GM13977 (cell line): ENCODE measurements at regions not wholly inside any gene's neighbourhood (a gene's known extent, or its start where the extent isn't known, plus 50 kb on each side); places are given as distances from the start of the nearest gene placed in this dataset.
"Not testable (repeated sequence)": the region's sequence is repeated elsewhere in the genome, so short reads cannot be mapped to it uniquely, and the experiment has no call there.

ENCODE experiments used
- DNase-seq: peaks from one replicate; pipeline ENCODE4 v3.0.0; 2012; ENCODE audit warnings: low spot score
- in situ Hi-C: fragments of 300-500 bp; cut with MboI; formaldehyde crosslinking; loops from one replicate; pipeline ENCODE4 v1.12.0; 2022; ENCODE audit warnings: low sequenced_read_pairs, low pct_unique_long_range_greater_than_20kb, mixed read lengths, inconsistent platforms; ENCODE audit not compliant: unreplicated experiment
- TF ChIP-seq, protein P1 (sequence below): IDR thresholded peaks from 2 replicates; pipeline ENCODE4 v1.5.1; 2012; ENCODE audit warnings: mild to moderate bottlenecking, control low read depth; ENCODE audit not compliant: insufficient read depth; ENCODE audit errors: extremely low read depth, missing control alignments

DNA sequence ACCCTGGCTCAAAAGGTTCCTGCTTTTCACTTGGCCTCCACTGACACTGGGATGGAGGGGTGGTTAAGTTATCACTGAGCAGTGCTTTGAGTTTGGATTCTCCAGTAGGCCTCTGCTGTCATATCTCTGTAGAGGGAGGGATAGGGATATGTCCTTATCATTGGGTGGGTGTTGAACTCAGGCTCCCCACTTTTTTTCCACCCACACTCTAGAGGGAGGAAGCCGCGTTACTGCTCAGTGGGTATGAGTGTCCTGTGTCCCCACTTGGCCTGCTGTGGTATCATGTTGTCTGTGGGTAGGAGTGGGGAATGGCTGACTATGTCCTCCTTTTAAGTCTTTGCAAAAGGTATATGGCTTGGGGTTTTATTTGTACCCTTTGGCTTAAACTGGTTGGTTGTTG is 80.7 kb upstream of the TPTE start:
- in situ Hi-C loops, DNase-seq: not testable (repeated sequence)

DNA sequence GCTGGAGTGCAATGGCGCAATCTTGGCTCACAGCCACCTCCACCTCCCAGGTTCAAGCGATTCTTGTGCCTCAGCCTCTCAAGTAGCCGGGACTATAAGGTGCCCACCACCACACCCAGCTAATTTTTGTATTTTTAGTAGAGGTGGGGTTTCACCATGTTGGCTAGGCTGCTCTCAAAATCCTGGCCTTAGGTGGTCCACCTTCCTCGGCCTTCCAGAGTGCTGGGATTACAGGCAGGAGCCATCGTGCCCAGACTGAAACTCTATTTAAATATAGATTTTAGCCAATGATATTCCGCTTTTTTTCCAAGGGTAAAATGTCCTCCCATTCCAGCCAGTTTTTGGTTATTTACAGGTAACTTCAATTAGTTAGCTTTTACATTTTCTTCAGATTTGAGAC is 79.4 kb upstream of the TPTE start:
- in situ Hi-C loops, DNase-seq: not testable (repeated sequence)

DNA sequence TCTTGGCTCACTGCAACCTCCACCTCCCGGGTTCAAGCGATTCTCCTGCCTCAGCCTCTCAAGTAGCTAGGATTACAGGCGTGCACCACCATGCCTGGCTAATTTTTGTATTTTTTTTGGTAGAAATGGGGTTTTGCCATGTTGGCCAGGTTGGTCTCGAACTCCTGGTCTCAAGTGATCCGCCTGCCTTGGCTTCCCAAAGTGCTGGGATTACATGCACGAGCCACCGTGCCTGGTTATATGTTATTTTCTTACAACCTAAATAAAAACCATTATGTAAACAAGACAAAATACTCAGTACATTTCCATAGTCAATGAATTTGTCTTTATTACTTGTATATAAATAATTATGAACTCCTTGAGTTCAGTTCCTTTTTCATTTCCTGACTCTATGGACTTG is 75.7 kb upstream of the TPTE start:
- in situ Hi-C loops, DNase-seq: not testable (repeated sequence)

DNA sequence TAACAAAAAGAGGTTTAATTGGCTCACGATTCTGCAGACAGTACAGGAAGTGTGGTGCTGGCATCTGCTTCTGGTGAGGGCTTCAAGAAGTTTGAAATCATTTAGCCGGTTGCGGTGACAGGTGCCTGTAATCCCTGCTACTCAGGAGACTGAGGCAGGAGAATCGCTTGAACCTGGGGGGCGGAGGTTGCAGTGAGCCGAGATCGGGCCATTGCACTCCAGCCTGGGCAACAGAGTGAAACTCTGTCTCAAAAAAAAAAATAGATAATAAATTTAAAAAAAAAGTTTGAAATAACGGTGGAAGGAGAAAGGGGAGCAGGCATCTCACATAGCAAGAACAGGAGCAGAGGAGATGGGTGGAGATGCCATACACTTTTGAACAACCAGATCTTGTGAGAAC is 71.9 kb upstream of the TPTE start:
- DNase-seq, in situ Hi-C loops: not testable (repeated sequence)

DNA sequence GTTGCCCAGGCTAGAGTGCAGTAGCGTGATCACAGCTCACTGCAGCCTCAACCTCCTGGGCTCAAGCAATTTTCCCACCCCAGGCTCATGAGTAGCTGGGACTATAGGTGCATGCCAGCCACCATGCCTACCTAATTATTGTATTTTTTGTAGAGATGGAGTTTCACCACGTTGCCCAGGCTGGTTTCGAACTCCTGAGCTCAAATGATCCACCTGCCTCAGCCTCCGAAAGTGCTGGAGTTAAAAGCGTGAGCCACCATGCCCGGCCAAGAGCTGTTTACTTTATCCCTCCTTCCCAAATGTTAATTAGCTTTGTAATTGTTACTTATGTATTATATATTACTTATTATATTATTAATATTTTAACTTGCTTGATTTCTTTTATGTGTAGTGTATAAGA is 70.1 kb upstream of the TPTE start:
- DNase-seq, in situ Hi-C loops: not testable (repeated sequence)

DNA sequence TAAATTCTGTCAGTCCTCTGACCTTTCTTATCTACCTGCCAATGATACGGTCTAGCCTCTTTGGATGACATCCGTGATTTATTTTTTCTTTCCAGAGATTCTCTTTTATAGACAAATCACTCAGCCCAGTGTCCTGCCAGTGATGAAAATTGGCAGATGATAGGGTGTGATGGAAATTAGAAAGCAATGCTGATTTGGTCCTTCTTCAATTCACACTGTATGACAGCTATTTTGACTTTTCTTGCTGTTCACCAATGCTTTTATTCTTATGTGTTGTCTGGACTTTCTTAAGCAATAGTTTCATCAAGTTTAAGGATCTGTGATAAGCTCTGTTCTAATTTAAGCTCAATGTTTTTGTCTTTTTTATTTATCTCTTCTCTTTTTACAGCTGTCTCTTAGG is 63.6 kb upstream of the TPTE start:
- in situ Hi-C loops = not testable (repeated sequence)

DNA sequence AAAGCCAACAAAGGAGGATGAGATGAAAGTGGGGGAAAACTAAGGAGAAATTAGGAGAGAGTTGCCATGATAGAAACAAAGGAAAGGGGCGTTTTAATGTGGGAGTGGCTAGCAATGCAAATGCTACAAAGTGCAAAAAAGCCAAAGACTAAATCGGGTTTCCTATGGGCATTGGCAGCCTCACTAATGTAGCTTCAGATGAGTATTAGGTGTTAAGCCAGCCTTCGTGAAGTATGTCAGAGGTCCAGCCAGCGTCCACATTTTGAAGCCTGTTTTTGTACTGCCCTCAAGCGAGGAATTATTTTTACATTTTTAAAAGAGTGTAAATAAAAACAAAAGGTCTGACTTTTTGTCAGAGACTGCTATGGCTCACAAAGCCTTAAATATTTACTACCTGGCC is 60.4 kb upstream of the TPTE start:
- in situ Hi-C loops, DNase-seq: not testable (repeated sequence)

More for the DNA sequence above, 63.6 kb upstream of the TPTE start:
- DNase-seq = not testable (repeated sequence)

DNA sequence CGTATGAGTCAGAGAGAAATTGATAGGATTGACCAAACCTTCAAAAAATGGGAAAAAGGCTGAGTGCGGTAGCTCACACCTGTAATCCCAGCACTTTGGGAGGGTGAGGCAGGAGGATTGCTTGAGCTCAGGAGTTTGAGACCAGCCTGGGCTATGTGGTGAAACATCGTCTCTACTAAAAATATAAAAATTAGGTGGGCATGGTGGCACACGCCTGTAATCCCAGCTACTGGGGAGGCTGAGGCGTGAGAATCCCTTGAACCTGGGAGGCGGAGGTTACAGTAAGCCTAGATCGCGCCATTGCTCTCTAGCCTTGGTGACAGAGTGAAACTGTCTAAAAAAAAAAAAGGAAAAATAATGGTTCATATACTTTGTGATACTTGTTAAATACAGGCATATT is 59.9 kb upstream of the TPTE start:
- in situ Hi-C loops, DNase-seq: not testable (repeated sequence)

DNA sequence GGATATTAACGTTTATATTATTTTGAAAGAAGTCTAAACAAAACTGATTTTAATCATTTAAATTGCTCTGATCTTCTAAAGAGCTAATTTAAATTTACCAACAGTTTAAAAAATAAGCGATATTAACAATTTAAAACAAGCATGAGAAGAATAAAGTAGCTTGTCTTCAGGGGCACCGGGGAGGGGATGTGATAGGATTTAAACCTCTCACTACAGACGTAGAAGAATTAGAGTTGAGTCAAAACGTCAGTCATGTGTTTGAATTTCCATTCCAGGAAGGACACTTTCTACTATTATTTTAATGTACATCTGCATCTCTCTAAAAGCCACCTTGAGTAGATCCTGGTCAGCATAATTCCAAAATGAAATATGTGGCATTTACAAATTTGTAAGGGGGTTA is 58.2 kb upstream of the TPTE start:
- DNase-seq = no peak
- in situ Hi-C loops = no loop called here
- TF ChIP-seq, protein P1, sequence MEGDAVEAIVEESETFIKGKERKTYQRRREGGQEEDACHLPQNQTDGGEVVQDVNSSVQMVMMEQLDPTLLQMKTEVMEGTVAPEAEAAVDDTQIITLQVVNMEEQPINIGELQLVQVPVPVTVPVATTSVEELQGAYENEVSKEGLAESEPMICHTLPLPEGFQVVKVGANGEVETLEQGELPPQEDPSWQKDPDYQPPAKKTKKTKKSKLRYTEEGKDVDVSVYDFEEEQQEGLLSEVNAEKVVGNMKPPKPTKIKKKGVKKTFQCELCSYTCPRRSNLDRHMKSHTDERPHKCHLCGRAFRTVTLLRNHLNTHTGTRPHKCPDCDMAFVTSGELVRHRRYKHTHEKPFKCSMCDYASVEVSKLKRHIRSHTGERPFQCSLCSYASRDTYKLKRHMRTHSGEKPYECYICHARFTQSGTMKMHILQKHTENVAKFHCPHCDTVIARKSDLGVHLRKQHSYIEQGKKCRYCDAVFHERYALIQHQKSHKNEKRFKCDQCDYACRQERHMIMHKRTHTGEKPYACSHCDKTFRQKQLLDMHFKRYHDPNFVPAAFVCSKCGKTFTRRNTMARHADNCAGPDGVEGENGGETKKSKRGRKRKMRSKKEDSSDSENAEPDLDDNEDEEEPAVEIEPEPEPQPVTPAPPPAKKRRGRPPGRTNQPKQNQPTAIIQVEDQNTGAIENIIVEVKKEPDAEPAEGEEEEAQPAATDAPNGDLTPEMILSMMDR = no peak

DNA sequence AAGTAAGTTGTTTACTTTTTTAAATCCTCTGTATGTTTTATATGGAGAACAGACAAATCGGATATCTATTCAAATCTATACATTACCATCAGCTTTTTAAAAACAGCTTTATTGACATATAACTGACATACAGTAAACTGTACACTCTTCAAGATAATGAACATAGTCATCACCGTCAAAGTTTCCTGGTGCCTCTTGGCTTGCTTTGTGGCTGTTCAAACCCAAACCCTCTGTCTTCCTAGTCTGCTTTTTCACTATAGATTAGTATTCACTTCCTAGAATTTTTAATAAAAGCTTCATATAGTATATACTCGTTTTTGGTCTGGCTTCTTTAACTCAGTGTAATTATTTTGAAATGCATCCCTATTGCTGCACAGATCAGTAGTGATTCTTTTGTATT is 56.4 kb upstream of the TPTE start:
- no peak for DNase-seq
- in situ Hi-C loops = no loop called here
- TF ChIP-seq, protein P1 = no peak

DNA sequence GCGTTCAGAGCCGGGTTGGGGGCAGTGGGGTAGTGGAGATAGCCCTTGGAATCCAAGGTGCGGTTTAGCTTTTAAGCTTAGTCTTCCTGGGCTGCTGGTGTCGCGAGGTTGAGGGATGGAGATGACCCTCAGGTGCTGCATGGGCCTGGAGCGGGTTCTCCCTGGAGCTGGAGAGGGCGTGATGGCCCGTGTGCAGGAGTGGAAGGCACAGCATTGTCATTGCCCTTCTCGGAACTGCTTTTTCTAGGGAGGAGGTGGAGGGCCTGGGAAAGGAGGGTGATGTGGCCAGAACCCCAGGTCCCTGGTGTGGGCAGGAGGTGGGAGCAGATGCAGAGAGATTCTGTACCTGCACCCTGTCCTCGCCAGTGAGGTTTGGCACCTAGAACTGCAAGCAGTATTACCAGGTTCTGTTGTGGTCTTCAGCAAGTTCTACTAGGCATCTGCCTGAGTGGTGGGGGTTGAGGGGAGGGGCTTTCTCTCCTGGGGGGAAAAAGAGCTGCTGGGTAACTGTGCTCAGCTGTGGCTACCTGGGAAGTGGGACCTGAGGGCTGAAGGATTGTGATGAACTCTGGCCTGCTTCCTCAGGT is 55.8 kb upstream of the TPTE start:
- in situ Hi-C loops, DNase-seq: not testable (repeated sequence)

DNA sequence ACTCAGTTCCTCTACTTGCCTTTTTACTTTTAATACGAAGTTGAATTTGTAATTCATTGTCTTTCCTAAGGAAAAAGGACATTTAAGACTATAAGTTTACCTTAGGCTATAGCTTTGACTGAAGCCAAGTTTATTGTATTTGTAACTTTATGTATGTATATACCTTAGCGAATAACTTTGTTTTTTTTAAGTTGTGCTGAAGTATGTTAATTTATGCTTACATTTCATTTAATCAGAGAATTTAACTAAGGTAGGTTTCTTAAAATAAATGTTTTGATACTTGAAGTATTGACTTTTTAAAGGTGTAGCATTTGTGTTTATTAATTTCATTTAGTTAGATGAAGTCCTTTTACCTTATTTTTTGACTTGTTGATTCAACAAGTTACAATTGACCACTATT is 55.2 kb upstream of the TPTE start:
- TF ChIP-seq, protein P1 = no peak
- in situ Hi-C loops = no loop called here
- DNase-seq = no peak
